Ishikawa (cell line): ENCODE measurements at regions not wholly inside any gene's neighbourhood (a gene's known extent, or its start where the extent isn't known, plus 50 kb on each side); places are given as distances from the start of the nearest gene placed in this dataset.

ENCODE experiments used
- CEBPB ChIP-seq: IDR thresholded peaks from 2 replicates; pipeline ENCODE4 v1.6.1; 2012
- CREB1 ChIP-seq: IDR thresholded peaks from 2 replicates; pipeline ENCODE4 v1.6.1; 2012; ENCODE audit warnings: low read depth
- EGR1 ChIP-seq: IDR thresholded peaks from 2 replicates; pipeline ENCODE4 v1.6.1; 2012
- EP300 ChIP-seq: IDR thresholded peaks from 2 replicates; pipeline ENCODE4 v1.6.1; 2012; ENCODE audit warnings: borderline replicate concordance
- FOXM1 ChIP-seq: IDR thresholded peaks from 2 replicates; pipeline ENCODE4 v1.6.1; 2012; ENCODE audit warnings: low read depth, borderline replicate concordance
- NFIC ChIP-seq: IDR thresholded peaks from 2 replicates; pipeline ENCODE4 v1.6.1; 2012
- RAD21 ChIP-seq: IDR thresholded peaks from 2 replicates; pipeline ENCODE4 v1.6.1; 2012; ENCODE audit warnings: low read depth
- TAF1 ChIP-seq: IDR thresholded peaks from 2 replicates; pipeline ENCODE4 v1.6.1; 2012; ENCODE audit warnings: low read depth, mild to moderate bottlenecking
- TEAD4 ChIP-seq: IDR thresholded peaks from 2 replicates; pipeline ENCODE4 v1.6.1; 2012
- YY1 ChIP-seq: IDR thresholded peaks from 2 replicates; pipeline ENCODE4 v1.6.1; 2012; ENCODE audit warnings: low read depth
- ZBTB7A ChIP-seq: IDR thresholded peaks from 2 replicates; pipeline ENCODE4 v1.6.1; 2012; ENCODE audit warnings: low read depth
- TF ChIP-seq, protein P1 (sequence below): IDR thresholded peaks from 2 replicates; pipeline ENCODE4 v1.6.1; 2012
- TF ChIP-seq, protein P2 (sequence below): IDR thresholded peaks from 2 replicates; pipeline ENCODE4 v1.6.1; 2012; ENCODE audit warnings: low read depth, mild to moderate bottlenecking
- TF ChIP-seq, protein P3 (sequence below): IDR thresholded peaks from 2 replicates; pipeline ENCODE4 v1.6.1; 2012

GRCh38 chr2:168354499-168354898, 101.6 kb upstream of the CERS6 start:
- TF ChIP-seq RAD21 (no peak), FOXM1 (no peak), EP300 (no peak), EGR1 (no peak), CREB1 (no peak), TAF1 (no peak), NFIC (no peak), ZBTB7A (no peak), TEAD4 (no peak), CEBPB (no peak), YY1 (no peak)
- TF ChIP-seq, protein P1, sequence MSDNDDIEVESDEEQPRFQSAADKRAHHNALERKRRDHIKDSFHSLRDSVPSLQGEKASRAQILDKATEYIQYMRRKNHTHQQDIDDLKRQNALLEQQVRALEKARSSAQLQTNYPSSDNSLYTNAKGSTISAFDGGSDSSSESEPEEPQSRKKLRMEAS = no peak
- TF ChIP-seq, protein P2, sequence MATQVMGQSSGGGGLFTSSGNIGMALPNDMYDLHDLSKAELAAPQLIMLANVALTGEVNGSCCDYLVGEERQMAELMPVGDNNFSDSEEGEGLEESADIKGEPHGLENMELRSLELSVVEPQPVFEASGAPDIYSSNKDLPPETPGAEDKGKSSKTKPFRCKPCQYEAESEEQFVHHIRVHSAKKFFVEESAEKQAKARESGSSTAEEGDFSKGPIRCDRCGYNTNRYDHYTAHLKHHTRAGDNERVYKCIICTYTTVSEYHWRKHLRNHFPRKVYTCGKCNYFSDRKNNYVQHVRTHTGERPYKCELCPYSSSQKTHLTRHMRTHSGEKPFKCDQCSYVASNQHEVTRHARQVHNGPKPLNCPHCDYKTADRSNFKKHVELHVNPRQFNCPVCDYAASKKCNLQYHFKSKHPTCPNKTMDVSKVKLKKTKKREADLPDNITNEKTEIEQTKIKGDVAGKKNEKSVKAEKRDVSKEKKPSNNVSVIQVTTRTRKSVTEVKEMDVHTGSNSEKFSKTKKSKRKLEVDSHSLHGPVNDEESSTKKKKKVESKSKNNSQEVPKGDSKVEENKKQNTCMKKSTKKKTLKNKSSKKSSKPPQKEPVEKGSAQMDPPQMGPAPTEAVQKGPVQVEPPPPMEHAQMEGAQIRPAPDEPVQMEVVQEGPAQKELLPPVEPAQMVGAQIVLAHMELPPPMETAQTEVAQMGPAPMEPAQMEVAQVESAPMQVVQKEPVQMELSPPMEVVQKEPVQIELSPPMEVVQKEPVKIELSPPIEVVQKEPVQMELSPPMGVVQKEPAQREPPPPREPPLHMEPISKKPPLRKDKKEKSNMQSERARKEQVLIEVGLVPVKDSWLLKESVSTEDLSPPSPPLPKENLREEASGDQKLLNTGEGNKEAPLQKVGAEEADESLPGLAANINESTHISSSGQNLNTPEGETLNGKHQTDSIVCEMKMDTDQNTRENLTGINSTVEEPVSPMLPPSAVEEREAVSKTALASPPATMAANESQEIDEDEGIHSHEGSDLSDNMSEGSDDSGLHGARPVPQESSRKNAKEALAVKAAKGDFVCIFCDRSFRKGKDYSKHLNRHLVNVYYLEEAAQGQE = no peak
- TF ChIP-seq, protein P3, sequence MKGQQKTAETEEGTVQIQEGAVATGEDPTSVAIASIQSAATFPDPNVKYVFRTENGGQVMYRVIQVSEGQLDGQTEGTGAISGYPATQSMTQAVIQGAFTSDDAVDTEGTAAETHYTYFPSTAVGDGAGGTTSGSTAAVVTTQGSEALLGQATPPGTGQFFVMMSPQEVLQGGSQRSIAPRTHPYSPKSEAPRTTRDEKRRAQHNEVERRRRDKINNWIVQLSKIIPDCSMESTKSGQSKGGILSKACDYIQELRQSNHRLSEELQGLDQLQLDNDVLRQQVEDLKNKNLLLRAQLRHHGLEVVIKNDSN = no peak
